ENCODE measurements at regions not wholly inside any gene's neighbourhood (a gene's known extent, or its start where the extent isn't known, plus 50 kb on each side); places are given as distances from the start of the nearest gene placed in this dataset.

GRCh38 chr3:76643623-76644304 is 396.1 kb upstream of the ROBO2 start:
- TF ChIP-seq POLR2AphosphoS5 (IDR thresholded peaks at IDR 0.05; ENCODE audit: low read depth, low read length) = no peak
- no peak for TF ChIP-seq TAF1 (IDR thresholded peaks at IDR 0.05; ENCODE audit: low read depth, low read length)
